22Rv1 (cell line): ENCODE measurements at regions not wholly inside any gene's neighbourhood (a gene's known extent, or its start where the extent isn't known, plus 50 kb on each side); places are given as distances from the start of the nearest gene placed in this dataset.

Source experiments
- H3K27ac ChIP-seq: fragments of 450-650 bp; 2 replicates; pipeline ENCODE4 v1.5.1; 2017
- CTCF ChIP-seq: fragments of 450-650 bp; IDR thresholded peaks from 2 replicates; pipeline ENCODE4 v1.5.1; 2017; ENCODE audit warnings: mild to moderate bottlenecking
- ZFX ChIP-seq: fragments of 450-650 bp; IDR thresholded peaks from 2 replicates; pipeline ENCODE4 v1.6.1; 2017; ENCODE audit warnings: antibody characterized with exemption, borderline replicate concordance

GRCh38 chr6:71053475-71053874 is 96.6 kb upstream of the B3GAT2 start:
- no peak overlapping the region for H3K27ac ChIP-seq
- no peak for TF ChIP-seq CTCF
- TF ChIP-seq ZFX: no peak

GRCh38 chr6:71056656-71057055 is 99.8 kb upstream of the B3GAT2 start:
- no peak for TF ChIP-seq CTCF
- no peak for TF ChIP-seq ZFX
- no peak overlapping the region for H3K27ac ChIP-seq

GRCh38 chr6:71066153-71066552 is 109.3 kb upstream of the B3GAT2 start:
- no peak overlapping the region for H3K27ac ChIP-seq
- no peak for TF ChIP-seq CTCF
- TF ChIP-seq ZFX: no peak

GRCh38 chr6:71067816-71068215 is 111.0 kb upstream of the B3GAT2 start:
- TF ChIP-seq CTCF (no peak), ZFX (no peak)

GRCh38 chr6:71072508-71072907 is 115.6 kb upstream of the B3GAT2 start:
- no peak for TF ChIP-seq ZFX
- no peak for TF ChIP-seq CTCF
- no peak overlapping the region for H3K27ac ChIP-seq

More at GRCh38 chr6:71067816-71068215, 111.0 kb upstream of the B3GAT2 start:
- no peak overlapping the region for H3K27ac ChIP-seq

- no peak for TF ChIP-seq ZFX
- no peak for TF ChIP-seq CTCF
- H3K27ac ChIP-seq: no peak overlapping the region
Observed at GRCh38 chr6:71077655-71078054, 120.8 kb upstream of the B3GAT2 start.

GRCh38 chr6:71079677-71080076 is 122.8 kb upstream of the B3GAT2 start:
- TF ChIP-seq ZFX: no peak
- TF ChIP-seq CTCF: no peak

More at GRCh38 chr6:71079677-71080076, 122.8 kb upstream of the B3GAT2 start:
- H3K27ac ChIP-seq: no peak overlapping the region
